HEK293T (cell line): ENCODE measurements at regions not wholly inside any gene's neighbourhood (a gene's known extent, or its start where the extent isn't known, plus 50 kb on each side); places are given as distances from the start of the nearest gene placed in this dataset.

Experiments used
- ARNT ChIP-seq: fragments of 450-650 bp; IDR thresholded peaks from 2 replicates; pipeline ENCODE4 v1.6.1; 2017; ENCODE audit warnings: mild to moderate bottlenecking
- BHLHE40 ChIP-seq: fragments of 450-650 bp; IDR thresholded peaks from 2 replicates; pipeline ENCODE4 v1.6.1; 2016; ENCODE audit warnings: mild to moderate bottlenecking, moderate library complexity, borderline replicate concordance
- CTBP1 ChIP-seq: fragments of 450-650 bp; IDR thresholded peaks from 2 replicates; pipeline ENCODE4 v1.6.1; 2016; ENCODE audit warnings: borderline replicate concordance
- ELF4 ChIP-seq: fragments of 450-650 bp; IDR thresholded peaks from 2 replicates; pipeline ENCODE4 v1.6.1; 2017; ENCODE audit warnings: antibody characterized with exemption
- FOXA1 ChIP-seq: fragments of 450-650 bp; IDR thresholded peaks from 2 replicates; pipeline ENCODE4 v1.6.1; 2016; ENCODE audit warnings: mild to moderate bottlenecking
- FOXK2 ChIP-seq: fragments of 450-650 bp; IDR thresholded peaks from 2 replicates; pipeline ENCODE4 v1.6.1; 2016; ENCODE audit warnings: mild to moderate bottlenecking
- HDGF ChIP-seq: fragments of 450-650 bp; IDR thresholded peaks from 2 replicates; pipeline ENCODE4 v1.6.1; 2017; ENCODE audit warnings: antibody characterized with exemption, borderline replicate concordance
- L3MBTL2 ChIP-seq: fragments of 450-650 bp; conservative IDR thresholded peaks from 2 replicates; pipeline ENCODE4 v1.6.1; 2016; ENCODE audit warnings: mild to moderate bottlenecking
- LEF1 ChIP-seq: fragments of 450-650 bp; IDR thresholded peaks from 2 replicates; pipeline ENCODE4 v1.6.1; 2017; ENCODE audit warnings: mild to moderate bottlenecking, borderline replicate concordance
- NFRKB ChIP-seq: fragments of 450-650 bp; IDR thresholded peaks from 2 replicates; pipeline ENCODE4 v1.6.1; 2016; ENCODE audit warnings: mild to moderate bottlenecking, moderate library complexity
- SP1 ChIP-seq: fragments of 450-650 bp; IDR thresholded peaks from 2 replicates; pipeline ENCODE4 v1.6.1; 2017
- SUZ12 ChIP-seq: fragments of 450-650 bp; IDR thresholded peaks from 2 replicates; pipeline ENCODE4 v1.6.1; 2016; ENCODE audit warnings: mild to moderate bottlenecking
- TARDBP ChIP-seq: fragments of 450-650 bp; IDR thresholded peaks from 2 replicates; pipeline ENCODE4 v1.6.1; 2016
- ZNF384 ChIP-seq: fragments of 450-650 bp; IDR thresholded peaks from 2 replicates; pipeline ENCODE4 v1.6.1; 2016

GRCh38 chr2:154608438-154608837 lies 90.1 kb upstream of the KCNJ3 start:
- no peak for TF ChIP-seq HDGF
- TF ChIP-seq CTBP1: no peak
- TF ChIP-seq SP1: no peak
- TF ChIP-seq ELF4: no peak
- TF ChIP-seq BHLHE40: no peak
- TF ChIP-seq FOXA1: no peak
- no peak for TF ChIP-seq ARNT
- no peak for TF ChIP-seq SUZ12
- TF ChIP-seq TARDBP: no peak
- TF ChIP-seq ZNF384: no peak
- TF ChIP-seq LEF1: no peak
- TF ChIP-seq FOXK2: no peak
- TF ChIP-seq L3MBTL2: no peak
- TF ChIP-seq NFRKB: no peak
